Right ventricle myocardium superior (tissue), 1 donor: ENCODE measurements at regions not wholly inside any gene's neighbourhood (a gene's known extent, or its start where the extent isn't known, plus 50 kb on each side); places are given as distances from the start of the nearest gene placed in this dataset.
"Not testable (repeated sequence)": the region's sequence is repeated elsewhere in the genome, so short reads cannot be mapped to it uniquely, and the experiment has no call there.

ENCODE experiments used
- ATAC-seq: fragments of 200-7000 bp; cut with Tn5 transposase; one replicate; pipeline ENCODE4 v1.9.1; 2020; ENCODE audit warnings: mild to moderate bottlenecking; ENCODE audit not compliant: poor library complexity
- DNase-seq: peaks from one replicate; pipeline ENCODE4 v3.0.0-alpha.2; 2020
- intact Hi-C: fragments of 100-400 bp; cut with DNase I; formaldehyde crosslinking; loops from one replicate; pipeline ENCODE4 v1.11.2; 2022
- donor health status: DM: no; HTN: yes; CAD: no; lungs with severe emphysema.

- intact Hi-C loops: no loop called here
- DNase-seq: no peak
Measured at GRCh38 chrX:67435536-67435935, 108.3 kb upstream of the AR start.

GRCh38 chrX:67436867-67437266 is 107.0 kb upstream of the AR start:
- intact Hi-C loops: no loop called here
- DNase-seq (no peak), ATAC-seq (peak; percentile 60)

More at GRCh38 chrX:67435536-67435935, 108.3 kb upstream of the AR start:
- no peak for ATAC-seq

DNA sequence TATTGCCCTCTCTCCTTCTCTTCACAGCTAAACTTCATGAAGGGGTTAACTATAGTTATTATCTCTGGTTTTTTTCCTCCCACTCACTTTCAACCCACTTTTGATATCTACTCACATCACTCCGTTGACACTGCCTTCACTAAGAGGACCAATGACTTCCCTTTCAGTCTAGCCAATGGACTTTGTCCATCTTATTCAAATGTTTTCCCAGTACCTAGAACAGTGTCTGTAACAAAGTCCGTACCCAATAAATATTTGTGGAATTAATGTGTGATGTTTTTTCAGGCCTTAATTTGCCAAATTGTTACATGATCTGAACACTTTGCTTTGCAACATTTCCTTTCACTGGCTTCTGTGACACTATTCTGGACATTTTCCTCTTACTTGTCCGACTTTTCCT is 106.0 kb upstream of the AR start:
- intact Hi-C loops: no loop called here
- ATAC-seq: no peak

GRCh38 chrX:67475259-67475658 is 68.6 kb upstream of the AR start:
- ATAC-seq, intact Hi-C loops, DNase-seq: not testable (repeated sequence)

More for the DNA sequence above, 106.0 kb upstream of the AR start:
- DNase-seq: no peak

DNA sequence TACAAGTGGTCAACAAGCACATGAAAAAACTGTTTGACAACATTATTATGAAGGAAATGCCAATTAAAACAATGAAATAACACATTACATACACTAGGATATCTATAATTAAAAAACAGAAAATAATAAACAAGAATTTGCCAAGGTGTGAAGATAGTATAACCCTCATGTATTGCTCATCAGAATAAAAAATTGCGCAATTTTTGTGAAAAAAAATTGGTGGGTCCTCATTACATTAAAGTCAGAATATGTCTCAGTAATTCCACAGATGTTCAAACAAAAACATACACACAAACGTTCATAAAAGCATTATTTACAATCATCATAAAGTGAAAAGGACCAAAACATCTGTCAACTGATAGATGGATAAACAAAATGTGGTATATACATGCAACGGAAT is 63.0 kb upstream of the AR start:
- no peak for ATAC-seq
- intact Hi-C loops: no loop called here
- no peak for DNase-seq
